ENCODE measurements at regions not wholly inside any gene's neighbourhood (a gene's known extent, or its start where the extent isn't known, plus 50 kb on each side); places are given as distances from the start of the nearest gene placed in this dataset.

DNA sequence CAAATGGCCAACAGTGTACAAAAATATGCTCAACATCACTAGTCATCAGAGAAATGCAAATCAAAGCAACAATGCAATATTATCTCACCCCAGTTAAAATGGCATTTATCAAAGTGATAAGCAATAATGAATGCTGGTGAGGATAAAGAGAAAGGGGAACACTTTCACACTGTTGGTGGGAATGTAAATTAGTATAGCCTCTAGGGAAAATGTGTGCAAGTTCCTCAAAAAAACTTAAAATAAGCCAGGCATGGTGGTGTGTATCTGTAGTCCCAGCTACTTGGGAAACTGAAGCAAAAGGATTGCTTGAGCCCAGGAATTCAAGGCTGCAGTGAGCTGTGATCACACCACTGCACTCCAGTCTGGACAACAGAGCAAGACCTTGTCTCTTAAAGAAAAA lies 572.1 kb downstream of the NLGN4X start:
- TF ChIP-seq NFE2L2 (conservative IDR thresholded peaks at IDR 0.05; ENCODE audit: low read length) = no peak
- TF ChIP-seq POLR2A (IDR thresholded peaks at IDR 0.05; ENCODE audit: low read length) = no peak
- TF ChIP-seq CTCF (IDR thresholded peaks at IDR 0.05) = no peak
- TF ChIP-seq, protein P1, sequence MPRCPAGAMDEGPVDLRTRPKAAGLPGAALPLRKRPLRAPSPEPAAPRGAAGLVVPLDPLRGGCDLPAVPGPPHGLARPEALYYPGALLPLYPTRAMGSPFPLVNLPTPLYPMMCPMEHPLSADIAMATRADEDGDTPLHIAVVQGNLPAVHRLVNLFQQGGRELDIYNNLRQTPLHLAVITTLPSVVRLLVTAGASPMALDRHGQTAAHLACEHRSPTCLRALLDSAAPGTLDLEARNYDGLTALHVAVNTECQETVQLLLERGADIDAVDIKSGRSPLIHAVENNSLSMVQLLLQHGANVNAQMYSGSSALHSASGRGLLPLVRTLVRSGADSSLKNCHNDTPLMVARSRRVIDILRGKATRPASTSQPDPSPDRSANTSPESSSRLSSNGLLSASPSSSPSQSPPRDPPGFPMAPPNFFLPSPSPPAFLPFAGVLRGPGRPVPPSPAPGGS (IDR thresholded peaks at IDR 0.05) = no peak

All from A549 (cell line).